Gastroesophageal sphincter (tissue), 3 donors: ENCODE measurements at regions not wholly inside any gene's neighbourhood (a gene's known extent, or its start where the extent isn't known, plus 50 kb on each side); places are given as distances from the start of the nearest gene placed in this dataset.

ENCODE experiments used
- EP300 ChIP-seq: sonication (generic); formaldehyde crosslinking; IDR thresholded peaks from one replicate; pipeline ENCODE4 v1.6.1; 2017; ENCODE audit warnings: antibody characterized with exemption, mild to moderate bottlenecking
- POLR2A ChIP-seq, 2 donors: fragments of 450-650 bp; IDR thresholded peaks; one replicate each; pipeline ENCODE4 v1.6.1; 2017; ENCODE audit warnings: antibody characterized with exemption in 2 of 2, mild to moderate bottlenecking in 2 of 2, moderate library complexity in 1 of 2
- TF ChIP-seq, protein P1 (sequence below), 4 experiments: fragments of 200-600 bp in 2 of 4; fragments of 450-650 bp in 2 of 4; sonication (generic) in 1 of 4; IDR thresholded peaks; one replicate each; pipeline ENCODE4 v1.5.1; 2017 to 2019; ENCODE audit warnings: antibody characterized with exemption in 4 of 4, mild to moderate bottlenecking in 2 of 4, moderate library complexity in 2 of 4

DNA sequence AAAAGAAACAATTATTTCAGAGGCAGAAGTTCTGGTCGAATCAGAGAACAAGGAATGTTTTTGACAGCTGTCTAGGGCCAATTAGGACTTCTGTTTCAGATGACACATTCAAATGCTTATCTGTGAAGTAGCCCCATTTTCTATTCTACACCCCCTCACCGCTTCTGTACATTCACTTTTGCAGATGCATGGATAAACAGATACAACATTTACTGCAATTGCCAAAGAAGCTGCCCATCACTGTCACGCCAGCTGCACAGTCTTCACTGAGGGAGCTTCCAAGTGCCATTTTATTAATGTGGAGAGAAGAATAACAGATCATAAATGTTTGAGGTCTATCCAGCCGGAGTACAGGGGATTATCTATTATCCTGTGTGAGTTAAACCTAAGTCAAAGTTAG is 426.8 kb upstream of the ARID1B start:
- TF ChIP-seq, protein P1, sequence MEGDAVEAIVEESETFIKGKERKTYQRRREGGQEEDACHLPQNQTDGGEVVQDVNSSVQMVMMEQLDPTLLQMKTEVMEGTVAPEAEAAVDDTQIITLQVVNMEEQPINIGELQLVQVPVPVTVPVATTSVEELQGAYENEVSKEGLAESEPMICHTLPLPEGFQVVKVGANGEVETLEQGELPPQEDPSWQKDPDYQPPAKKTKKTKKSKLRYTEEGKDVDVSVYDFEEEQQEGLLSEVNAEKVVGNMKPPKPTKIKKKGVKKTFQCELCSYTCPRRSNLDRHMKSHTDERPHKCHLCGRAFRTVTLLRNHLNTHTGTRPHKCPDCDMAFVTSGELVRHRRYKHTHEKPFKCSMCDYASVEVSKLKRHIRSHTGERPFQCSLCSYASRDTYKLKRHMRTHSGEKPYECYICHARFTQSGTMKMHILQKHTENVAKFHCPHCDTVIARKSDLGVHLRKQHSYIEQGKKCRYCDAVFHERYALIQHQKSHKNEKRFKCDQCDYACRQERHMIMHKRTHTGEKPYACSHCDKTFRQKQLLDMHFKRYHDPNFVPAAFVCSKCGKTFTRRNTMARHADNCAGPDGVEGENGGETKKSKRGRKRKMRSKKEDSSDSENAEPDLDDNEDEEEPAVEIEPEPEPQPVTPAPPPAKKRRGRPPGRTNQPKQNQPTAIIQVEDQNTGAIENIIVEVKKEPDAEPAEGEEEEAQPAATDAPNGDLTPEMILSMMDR (IDR thresholded peaks at IDR 0.05) = no peak
- TF ChIP-seq POLR2A (IDR thresholded peaks at IDR 0.05) (no peak), EP300 (no peak)
